ENCODE measurements at regions not wholly inside any gene's neighbourhood (a gene's known extent, or its start where the extent isn't known, plus 50 kb on each side); places are given as distances from the start of the nearest gene placed in this dataset.

DNA sequence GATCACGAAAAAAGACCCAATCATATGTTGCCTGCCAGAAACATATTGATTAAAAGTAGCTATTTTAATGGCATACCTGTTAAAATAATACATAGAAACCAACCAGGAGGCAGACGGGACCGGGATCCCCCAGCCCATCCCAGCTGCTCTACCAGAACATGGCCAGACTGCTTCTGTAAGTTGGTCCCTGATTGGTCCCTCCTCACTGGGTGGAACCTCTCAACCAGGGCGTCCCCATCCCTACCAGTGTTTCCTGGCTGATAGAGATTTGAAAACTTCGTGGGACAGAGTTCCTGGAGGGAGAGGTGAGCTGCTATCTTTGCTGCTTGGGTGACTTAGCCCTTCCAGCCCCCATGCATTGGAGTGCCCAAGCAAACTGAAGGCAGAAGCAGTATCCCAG is 256.2 kb downstream of the TRAM1L1 start:
- Histone ChIP-seq H3K4me1 (ENCODE audit: control insufficient read depth, insufficient read depth, low read length) (no peaks in the 10 kb centered on the region), H3K27me3 (ENCODE audit: control insufficient read depth, insufficient read depth, low read length) (no peaks in the 10 kb centered on the region), H3K27ac (ENCODE audit: low read length) (no peak overlapping the region), H3K36me3 (ENCODE audit: control insufficient read depth, insufficient read depth, low read length) (no peaks in the 10 kb centered on the region), H3K4me3 (ENCODE audit: low read depth in 2 of 2, low read length in 2 of 2) (no peak overlapping the region), H3K9me3 (ENCODE audit: control insufficient read depth, insufficient read depth, low read depth, low read length) (no peaks in the 10 kb centered on the region)
- DNase-seq (ENCODE audit: low read depth, low spot score) (no peak), ATAC-seq (no peak)
- ChIA-PET POLR2A (no interaction called here), CTCF (no interaction called here)
- intact Hi-C loops (cut with micrococcal nuclease; ENCODE audit: unreplicated experiment) = no loop called here
- TF ChIP-seq TCF7L2 (IDR thresholded peaks at IDR 0.05; ENCODE audit: low read depth, low read length) (no peak), SIN3A (IDR thresholded peaks at IDR 0.05; ENCODE audit: borderline replicate concordance, insufficient read depth, low read depth, low read length) (no peak), POLR2AphosphoS5 (IDR thresholded peaks at IDR 0.05; ENCODE audit: low read depth, low read length) (no peak)
- TF ChIP-seq, protein P1, sequence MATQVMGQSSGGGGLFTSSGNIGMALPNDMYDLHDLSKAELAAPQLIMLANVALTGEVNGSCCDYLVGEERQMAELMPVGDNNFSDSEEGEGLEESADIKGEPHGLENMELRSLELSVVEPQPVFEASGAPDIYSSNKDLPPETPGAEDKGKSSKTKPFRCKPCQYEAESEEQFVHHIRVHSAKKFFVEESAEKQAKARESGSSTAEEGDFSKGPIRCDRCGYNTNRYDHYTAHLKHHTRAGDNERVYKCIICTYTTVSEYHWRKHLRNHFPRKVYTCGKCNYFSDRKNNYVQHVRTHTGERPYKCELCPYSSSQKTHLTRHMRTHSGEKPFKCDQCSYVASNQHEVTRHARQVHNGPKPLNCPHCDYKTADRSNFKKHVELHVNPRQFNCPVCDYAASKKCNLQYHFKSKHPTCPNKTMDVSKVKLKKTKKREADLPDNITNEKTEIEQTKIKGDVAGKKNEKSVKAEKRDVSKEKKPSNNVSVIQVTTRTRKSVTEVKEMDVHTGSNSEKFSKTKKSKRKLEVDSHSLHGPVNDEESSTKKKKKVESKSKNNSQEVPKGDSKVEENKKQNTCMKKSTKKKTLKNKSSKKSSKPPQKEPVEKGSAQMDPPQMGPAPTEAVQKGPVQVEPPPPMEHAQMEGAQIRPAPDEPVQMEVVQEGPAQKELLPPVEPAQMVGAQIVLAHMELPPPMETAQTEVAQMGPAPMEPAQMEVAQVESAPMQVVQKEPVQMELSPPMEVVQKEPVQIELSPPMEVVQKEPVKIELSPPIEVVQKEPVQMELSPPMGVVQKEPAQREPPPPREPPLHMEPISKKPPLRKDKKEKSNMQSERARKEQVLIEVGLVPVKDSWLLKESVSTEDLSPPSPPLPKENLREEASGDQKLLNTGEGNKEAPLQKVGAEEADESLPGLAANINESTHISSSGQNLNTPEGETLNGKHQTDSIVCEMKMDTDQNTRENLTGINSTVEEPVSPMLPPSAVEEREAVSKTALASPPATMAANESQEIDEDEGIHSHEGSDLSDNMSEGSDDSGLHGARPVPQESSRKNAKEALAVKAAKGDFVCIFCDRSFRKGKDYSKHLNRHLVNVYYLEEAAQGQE (IDR thresholded peaks at IDR 0.05; ENCODE audit: insufficient read depth in 1 of 2, low read depth in 2 of 2, low read length in 1 of 2) = no peak
- TF ChIP-seq, protein P2, sequence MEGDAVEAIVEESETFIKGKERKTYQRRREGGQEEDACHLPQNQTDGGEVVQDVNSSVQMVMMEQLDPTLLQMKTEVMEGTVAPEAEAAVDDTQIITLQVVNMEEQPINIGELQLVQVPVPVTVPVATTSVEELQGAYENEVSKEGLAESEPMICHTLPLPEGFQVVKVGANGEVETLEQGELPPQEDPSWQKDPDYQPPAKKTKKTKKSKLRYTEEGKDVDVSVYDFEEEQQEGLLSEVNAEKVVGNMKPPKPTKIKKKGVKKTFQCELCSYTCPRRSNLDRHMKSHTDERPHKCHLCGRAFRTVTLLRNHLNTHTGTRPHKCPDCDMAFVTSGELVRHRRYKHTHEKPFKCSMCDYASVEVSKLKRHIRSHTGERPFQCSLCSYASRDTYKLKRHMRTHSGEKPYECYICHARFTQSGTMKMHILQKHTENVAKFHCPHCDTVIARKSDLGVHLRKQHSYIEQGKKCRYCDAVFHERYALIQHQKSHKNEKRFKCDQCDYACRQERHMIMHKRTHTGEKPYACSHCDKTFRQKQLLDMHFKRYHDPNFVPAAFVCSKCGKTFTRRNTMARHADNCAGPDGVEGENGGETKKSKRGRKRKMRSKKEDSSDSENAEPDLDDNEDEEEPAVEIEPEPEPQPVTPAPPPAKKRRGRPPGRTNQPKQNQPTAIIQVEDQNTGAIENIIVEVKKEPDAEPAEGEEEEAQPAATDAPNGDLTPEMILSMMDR (IDR thresholded peaks at IDR 0.05) = no peak
- in situ Hi-C loops (cut with HindIII; ENCODE audit: low pct_unique_long_range_greater_than_20kb, low sequenced_read_pairs) = no loop called here
- BruUV-seq (replicated peaks) = no TSS peak

DNA sequence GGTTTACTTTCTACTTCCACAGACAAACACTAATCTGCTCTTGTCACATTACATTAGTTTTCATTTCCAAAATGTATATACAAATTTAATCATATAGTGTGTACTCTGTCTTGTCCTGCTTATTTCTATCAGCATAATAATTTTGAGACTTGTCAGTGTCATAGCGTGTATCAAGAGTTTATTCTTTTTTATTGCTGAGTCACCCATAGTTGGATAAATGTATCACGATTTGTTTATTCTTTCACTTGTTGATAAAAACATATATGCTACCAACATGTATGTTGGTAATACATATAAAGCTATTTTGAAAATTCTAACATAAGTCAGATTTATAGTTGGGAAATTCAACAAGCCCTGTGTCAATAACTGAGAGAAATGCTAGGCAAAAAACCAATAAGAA is 261.2 kb downstream of the TRAM1L1 start:
- H3K4me1 ChIP-seq (ENCODE audit: control insufficient read depth, insufficient read depth, low read length) = no peaks in the 10 kb centered on the region
- DNase-seq (ENCODE audit: low read depth, low spot score) (no peak), ATAC-seq (no peak)
- ChIA-PET CTCF (no interaction called here), POLR2A (no interaction called here)
- intact Hi-C loops (cut with micrococcal nuclease; ENCODE audit: unreplicated experiment) (no loop called here), in situ Hi-C loops (cut with HindIII; ENCODE audit: low pct_unique_long_range_greater_than_20kb, low sequenced_read_pairs) (no loop called here)
- H3K9me3 ChIP-seq (ENCODE audit: control insufficient read depth, insufficient read depth, low read depth, low read length) = no peaks in the 10 kb centered on the region
- H3K36me3 ChIP-seq (ENCODE audit: control insufficient read depth, insufficient read depth, low read length) = no peaks in the 10 kb centered on the region
- no peak overlapping the region for H3K4me3 ChIP-seq (ENCODE audit: low read depth in 2 of 2, low read length in 2 of 2)
- H3K27me3 ChIP-seq (ENCODE audit: control insufficient read depth, insufficient read depth, low read length) = no peaks in the 10 kb centered on the region
- BruUV-seq (replicated peaks) = no TSS peak
- H3K27ac ChIP-seq (ENCODE audit: low read length) = no peak overlapping the region
- no peak for TF ChIP-seq TCF7L2 (IDR thresholded peaks at IDR 0.05; ENCODE audit: low read depth, low read length)
- no peak for TF ChIP-seq POLR2AphosphoS5 (IDR thresholded peaks at IDR 0.05; ENCODE audit: low read depth, low read length)
- TF ChIP-seq, protein P2 (IDR thresholded peaks at IDR 0.05) = no peak
- TF ChIP-seq, protein P1 (IDR thresholded peaks at IDR 0.05; ENCODE audit: insufficient read depth in 1 of 2, low read depth in 2 of 2, low read length in 1 of 2) = no peak
- no peak for TF ChIP-seq SIN3A (IDR thresholded peaks at IDR 0.05; ENCODE audit: borderline replicate concordance, insufficient read depth, low read depth, low read length)
